Lung (tissue), 11 donors: ENCODE measurements at regions not wholly inside any gene's neighbourhood (a gene's known extent, or its start where the extent isn't known, plus 50 kb on each side); places are given as distances from the start of the nearest gene placed in this dataset.

Experiments used
- ATAC-seq: fragments of 200-7000 bp; cut with Tn5 transposase; one replicate; pipeline ENCODE4 v1.9.1; 2020; ENCODE audit warnings: moderate number of reproducible peaks; ENCODE audit not compliant: insufficient read depth, low FRiP score
- DNase-seq, 3 donors: peaks; one replicate each; pipeline ENCODE4 v3.0.0-alpha.2; 2013 to 2017
- H3K27ac ChIP-seq, 2 donors: one replicate each; pipeline ENCODE4 v1.5.1; 2013; ENCODE audit warnings: mild to moderate bottlenecking in 2 of 2, moderate library complexity in 2 of 2, control low read depth in 1 of 2, inconsistent platforms in 1 of 2, low read depth in 1 of 2, low read length in 1 of 2
- H3K27me3 ChIP-seq, 3 donors: one replicate each; pipeline ENCODE4 v1.5.1; 2013; ENCODE audit warnings: low read length in 2 of 3; ENCODE audit not compliant: control insufficient read depth in 3 of 3, insufficient read depth in 3 of 3
- H3K36me3 ChIP-seq, 4 donors: one replicate each; pipeline ENCODE4 v1.5.1; 2013; ENCODE audit warnings: low read length in 4 of 4, mild to moderate bottlenecking in 1 of 4, moderate library complexity in 1 of 4; ENCODE audit not compliant: control insufficient read depth in 4 of 4, insufficient read depth in 4 of 4
- H3K4me1 ChIP-seq, 5 donors: one replicate each; pipeline ENCODE4 v1.5.1; 2013; ENCODE audit warnings: low read length in 5 of 5, mild to moderate bottlenecking in 2 of 5, moderate library complexity in 1 of 5; ENCODE audit not compliant: control insufficient read depth in 5 of 5, insufficient read depth in 5 of 5
- H3K4me3 ChIP-seq: one replicate; pipeline ENCODE4 v1.5.1; 2013; ENCODE audit warnings: mild to moderate bottlenecking, control low read depth, moderate library complexity
- H3K9ac ChIP-seq, 2 donors: one replicate each; pipeline ENCODE4 v1.5.1; 2013; ENCODE audit warnings: low read length in 2 of 2, control low read depth in 1 of 2; ENCODE audit not compliant: insufficient read depth in 1 of 2
- H3K9me3 ChIP-seq, 4 donors: one replicate each; pipeline ENCODE4 v1.5.1; 2013; ENCODE audit warnings: low read length in 3 of 4, mild to moderate bottlenecking in 1 of 4, moderate library complexity in 1 of 4; ENCODE audit not compliant: control insufficient read depth in 4 of 4, insufficient read depth in 3 of 4
- WGBS, 2 donors: extraction: QIAGEN DNeasy Blood & Tissue Kit; methylation state at CpG; one replicate each; pipeline ENCODE4 v1.1.7; 2013; 5-methylcytosine and 5-hydroxymethylcytosine counted together
- TF ChIP-seq, protein P1 (sequence below): IDR thresholded peaks from 2 replicates; pipeline ENCODE4 v1.5.1; 2012; ENCODE audit warnings: mild to moderate bottlenecking; ENCODE audit errors: control extremely low read depth, extremely low read depth
- donor health status: control.
- donor health status: control.
- donor health status: Bipolar disorder and iron deficiency.
- donor health status: healthy.
- donor health status: DM: yes; HTN: yes; CAD: no.

DNA sequence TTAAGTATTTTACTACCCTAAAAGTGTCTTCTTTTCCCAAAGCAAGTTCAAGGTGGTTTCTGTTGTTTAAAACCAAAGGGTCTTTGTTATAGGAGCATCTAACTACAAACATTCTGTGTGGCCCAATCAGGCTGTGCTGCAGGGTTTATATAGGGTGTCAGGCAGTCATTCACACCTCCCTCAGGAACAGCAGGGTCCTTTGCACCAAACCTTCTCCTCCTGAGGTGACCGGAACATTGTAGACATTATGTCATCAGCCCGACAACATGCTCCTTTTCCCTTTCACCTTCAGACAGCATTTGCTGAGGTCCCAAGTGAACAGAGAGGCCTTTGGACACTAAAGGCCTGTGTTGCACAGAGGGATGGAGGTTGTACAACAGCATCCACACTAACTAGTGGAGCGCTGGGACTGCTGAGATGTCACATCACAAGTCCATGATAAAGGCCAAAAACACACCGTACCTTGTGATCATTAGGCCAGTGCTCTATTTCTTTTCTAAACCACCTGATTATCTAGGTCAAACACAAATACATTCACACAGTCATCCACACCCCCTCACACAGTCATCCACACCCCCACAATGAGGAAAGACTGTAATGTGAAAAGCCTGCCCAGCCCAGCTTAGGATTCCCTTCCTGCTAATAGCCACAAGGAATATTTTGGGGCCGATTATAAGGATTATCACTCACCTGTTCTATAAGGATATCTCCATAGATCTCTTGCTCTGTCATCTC lies 123.8 kb upstream of the VLDLR start:
- Histone ChIP-seq H3K4me3 (no peak overlapping the region), H3K9ac (no peak overlapping the region), H3K4me1 (peaks cover 0 to 42% (median 9%) of the 10 kb centered on the region in 5 donors), H3K9me3 (no peaks in the 10 kb centered on the region), H3K36me3 (no peaks in the 10 kb centered on the region), H3K27ac (peak overlapping the region in 1 of 2 donors; percentile 42), H3K27me3 (no peaks in the 10 kb centered on the region)
- TF ChIP-seq, protein P1, sequence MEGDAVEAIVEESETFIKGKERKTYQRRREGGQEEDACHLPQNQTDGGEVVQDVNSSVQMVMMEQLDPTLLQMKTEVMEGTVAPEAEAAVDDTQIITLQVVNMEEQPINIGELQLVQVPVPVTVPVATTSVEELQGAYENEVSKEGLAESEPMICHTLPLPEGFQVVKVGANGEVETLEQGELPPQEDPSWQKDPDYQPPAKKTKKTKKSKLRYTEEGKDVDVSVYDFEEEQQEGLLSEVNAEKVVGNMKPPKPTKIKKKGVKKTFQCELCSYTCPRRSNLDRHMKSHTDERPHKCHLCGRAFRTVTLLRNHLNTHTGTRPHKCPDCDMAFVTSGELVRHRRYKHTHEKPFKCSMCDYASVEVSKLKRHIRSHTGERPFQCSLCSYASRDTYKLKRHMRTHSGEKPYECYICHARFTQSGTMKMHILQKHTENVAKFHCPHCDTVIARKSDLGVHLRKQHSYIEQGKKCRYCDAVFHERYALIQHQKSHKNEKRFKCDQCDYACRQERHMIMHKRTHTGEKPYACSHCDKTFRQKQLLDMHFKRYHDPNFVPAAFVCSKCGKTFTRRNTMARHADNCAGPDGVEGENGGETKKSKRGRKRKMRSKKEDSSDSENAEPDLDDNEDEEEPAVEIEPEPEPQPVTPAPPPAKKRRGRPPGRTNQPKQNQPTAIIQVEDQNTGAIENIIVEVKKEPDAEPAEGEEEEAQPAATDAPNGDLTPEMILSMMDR, result no peak
- ATAC-seq, result no peak
- no peak for DNase-seq
- WGBS, 2 donors, result 68 to 89% methylated on average over 5 of the region's 5 CpGs

DNA sequence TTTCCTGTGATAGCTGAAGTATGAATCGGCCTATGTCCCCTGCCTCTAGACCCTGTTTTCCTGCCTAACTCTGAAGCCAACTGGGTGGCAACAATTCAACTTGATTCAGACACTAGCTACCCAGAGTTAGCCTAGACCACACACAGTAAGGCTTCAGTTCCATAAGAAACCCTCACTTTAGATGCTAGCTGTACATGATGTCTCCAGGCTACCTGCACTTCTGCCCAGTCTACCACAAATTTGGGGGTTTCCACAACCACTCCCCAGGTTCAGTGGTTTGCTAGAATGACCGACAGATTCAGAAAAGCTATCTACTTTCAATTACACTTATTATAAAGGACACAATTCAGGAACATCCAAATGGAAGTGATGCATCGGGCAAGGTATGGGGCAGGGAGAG lies 119.4 kb upstream of the VLDLR start:
- no peak for DNase-seq
- no peak overlapping the region for H3K9ac ChIP-seq
- TF ChIP-seq, protein P1, result no peak
- H3K4me1 ChIP-seq, result peaks cover 0 to 10% (median 0%) of the 10 kb centered on the region in 5 donors
- no peak overlapping the region for H3K27ac ChIP-seq
- H3K36me3 ChIP-seq, result no peaks in the 10 kb centered on the region
- no peaks in the 10 kb centered on the region for H3K27me3 ChIP-seq
- no peak for ATAC-seq
- 91 to 95% methylated on average over 3 of the region's 3 CpGs for WGBS, 2 donors
- no peaks in the 10 kb centered on the region for H3K9me3 ChIP-seq
- H3K4me3 ChIP-seq, result no peak overlapping the region

DNA sequence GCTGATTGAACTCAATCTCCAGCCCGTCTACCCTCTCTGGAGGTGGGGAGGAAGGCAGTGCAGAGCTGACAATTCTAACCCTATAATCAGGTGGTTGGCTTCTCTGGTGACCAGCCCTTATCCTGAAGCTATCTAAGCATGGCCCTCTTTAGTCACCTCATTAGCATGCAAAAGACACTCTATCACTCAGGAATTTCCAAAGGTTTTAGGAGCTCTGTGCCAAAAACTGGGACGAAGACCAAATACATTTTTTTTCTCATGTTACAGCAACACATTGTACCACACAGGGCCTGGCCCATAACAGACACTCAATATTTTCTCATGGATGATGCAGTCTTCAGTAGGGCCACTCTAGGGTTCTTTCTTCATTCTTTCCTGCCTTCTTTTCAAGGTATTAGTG lies 118.8 kb upstream of the VLDLR start:
- no peak overlapping the region for H3K27ac ChIP-seq
- H3K9me3 ChIP-seq, result no peaks in the 10 kb centered on the region
- 76 to 91% methylated on average over 2 of the region's 2 CpGs for WGBS, 2 donors
- H3K36me3 ChIP-seq, result no peaks in the 10 kb centered on the region
- no peak overlapping the region for H3K4me3 ChIP-seq
- H3K4me1 ChIP-seq, result peaks cover 0 to 10% (median 0%) of the 10 kb centered on the region in 5 donors
- H3K27me3 ChIP-seq, result no peaks in the 10 kb centered on the region
- ATAC-seq, result no peak
- DNase-seq, result no peak
- H3K9ac ChIP-seq, result no peak overlapping the region
- TF ChIP-seq, protein P1, result no peak

DNA sequence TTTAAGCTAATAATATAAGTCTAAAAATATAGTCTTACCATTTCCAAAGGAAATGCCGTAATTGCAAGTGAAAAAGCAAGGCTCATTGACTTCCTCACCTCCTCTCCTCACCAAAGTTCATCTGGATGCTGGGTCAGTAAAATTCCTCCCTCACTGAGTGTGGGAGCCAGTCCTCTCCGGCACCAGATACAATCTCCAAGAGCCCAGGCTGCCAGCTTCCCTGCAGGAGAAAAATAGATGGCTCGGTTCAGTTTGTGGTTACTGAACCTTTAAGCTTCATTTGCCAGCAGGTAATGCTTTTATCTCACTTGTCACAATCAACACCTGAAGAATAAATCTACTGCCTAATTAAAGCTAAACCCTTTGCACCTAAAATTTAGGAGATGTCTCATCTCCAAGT lies 115.3 kb upstream of the VLDLR start:
- H3K4me3 ChIP-seq, result no peak overlapping the region
- ATAC-seq (no peak), DNase-seq (no peak)
- no peak overlapping the region for H3K9ac ChIP-seq
- no peak overlapping the region for H3K27ac ChIP-seq
- no peaks in the 10 kb centered on the region for H3K27me3 ChIP-seq
- no peaks in the 10 kb centered on the region for H3K9me3 ChIP-seq
- TF ChIP-seq, protein P1, result no peak
- no peaks in the 10 kb centered on the region for H3K36me3 ChIP-seq
- WGBS, 2 donors, result 61 to 71% methylated on average over 3 of the region's 3 CpGs
- H3K4me1 ChIP-seq, result peaks cover 0 to 10% (median 0%) of the 10 kb centered on the region in 5 donors
